ENCODE measurements at regions not wholly inside any gene's neighbourhood (a gene's known extent, or its start where the extent isn't known, plus 50 kb on each side); places are given as distances from the start of the nearest gene placed in this dataset.

- no peak overlapping the region for H3K27ac ChIP-seq (ENCODE audit: low read length)
- DNase-seq (ENCODE audit: low read depth, low spot score): no peak
- no peak overlapping the region for H3K4me3 ChIP-seq (ENCODE audit: low read length)
- H3K36me3 ChIP-seq (ENCODE audit: control insufficient read depth, insufficient read depth, low read length): no peaks in the 10 kb centered on the region
- no peaks in the 10 kb centered on the region for H3K4me1 ChIP-seq (ENCODE audit: control insufficient read depth, insufficient read depth, low read length)
- H3K9me3 ChIP-seq (ENCODE audit: control insufficient read depth, insufficient read depth, low read length): no peaks in the 10 kb centered on the region
- H3K27me3 ChIP-seq (ENCODE audit: control insufficient read depth, insufficient read depth, low read length): no peaks in the 10 kb centered on the region
Observed at GRCh38 chr2:118791483-118791882, 56.0 kb downstream of the EN1 start.

DNA sequence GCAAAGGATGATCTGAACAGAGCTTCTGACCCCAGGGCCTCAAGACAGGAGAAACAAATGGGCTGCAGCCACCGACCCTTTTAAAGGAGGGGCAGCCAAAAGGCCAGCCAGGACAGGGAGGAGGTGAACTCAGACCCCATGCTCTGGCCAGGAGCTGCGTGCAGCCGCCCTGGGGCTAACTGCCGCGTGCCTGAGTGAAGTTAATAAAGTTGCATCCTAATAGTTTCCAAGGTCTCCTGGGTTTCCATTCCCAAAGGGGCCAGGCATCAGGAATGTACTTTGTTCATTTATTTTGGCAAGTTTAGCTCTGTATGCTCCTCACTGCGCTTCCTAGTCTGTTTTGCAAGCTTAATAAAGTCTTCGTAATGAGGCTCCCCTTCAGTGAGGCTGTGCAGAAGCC lies 60.7 kb downstream of the EN1 start:
- H3K4me3 ChIP-seq (ENCODE audit: low read length): no peak overlapping the region
- no peaks in the 10 kb centered on the region for H3K36me3 ChIP-seq (ENCODE audit: control insufficient read depth, insufficient read depth, low read length)
- no peak overlapping the region for H3K27ac ChIP-seq (ENCODE audit: low read length)
- no peak for DNase-seq (ENCODE audit: low read depth, low spot score)
- H3K4me1 ChIP-seq (ENCODE audit: control insufficient read depth, insufficient read depth, low read length): no peaks in the 10 kb centered on the region
- no peaks in the 10 kb centered on the region for H3K9me3 ChIP-seq (ENCODE audit: control insufficient read depth, insufficient read depth, low read length)
- no CpG with 5 or more reads among the region's 7 CpGs for WGBS (ENCODE audit: insufficient coverage, insufficient read length)
- no peaks in the 10 kb centered on the region for H3K27me3 ChIP-seq (ENCODE audit: control insufficient read depth, insufficient read depth, low read length)

DNA sequence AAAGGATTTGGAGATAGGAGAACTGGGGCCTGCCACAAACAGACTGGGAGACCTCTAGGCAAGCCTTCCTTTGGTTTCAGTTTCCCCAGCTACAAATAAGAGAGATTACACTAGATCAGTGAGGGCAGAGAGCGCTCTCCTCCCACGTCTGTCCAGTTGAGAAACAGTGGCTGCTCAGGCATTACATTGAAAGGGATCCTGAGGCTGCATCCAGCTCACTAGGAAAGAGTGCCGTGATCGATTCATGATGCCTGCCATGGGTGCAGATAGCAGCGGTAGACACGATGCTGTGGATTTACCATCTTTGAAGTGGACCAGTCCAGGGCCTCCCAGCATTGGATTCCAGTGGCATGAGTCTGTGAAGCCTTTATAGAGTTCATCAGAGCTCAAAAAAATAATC lies 62.6 kb downstream of the EN1 start:
- no peak for DNase-seq (ENCODE audit: low read depth, low spot score)
- WGBS (ENCODE audit: insufficient coverage, insufficient read length): no CpG with 5 or more reads among the region's 6 CpGs

DNA sequence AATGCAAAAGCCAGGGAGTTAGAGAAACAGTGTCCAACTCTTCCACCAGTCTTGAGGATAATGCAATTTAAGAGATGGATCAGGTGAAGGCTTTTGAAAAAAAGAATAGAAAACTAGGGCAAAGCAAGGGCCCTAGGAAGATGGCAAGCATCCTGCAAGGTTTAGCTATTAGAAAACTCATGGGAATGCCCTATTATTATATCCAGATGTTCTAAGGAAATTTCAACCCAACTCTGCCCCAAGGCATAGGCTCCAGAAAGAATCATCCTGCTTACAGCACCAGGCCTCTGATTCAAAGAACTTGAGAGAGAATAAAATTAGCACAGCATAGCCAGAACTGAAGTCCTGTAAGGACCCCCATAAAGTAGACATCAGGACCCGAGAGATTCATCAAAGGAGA lies 68.1 kb downstream of the EN1 start:
- WGBS (ENCODE audit: insufficient coverage, insufficient read length): no CpG with 5 or more reads among the region's 1 CpG
- H3K27ac ChIP-seq (ENCODE audit: low read length): no peak overlapping the region

More for the DNA sequence above, 62.6 kb downstream of the EN1 start:
- H3K27ac ChIP-seq (ENCODE audit: low read length): no peak overlapping the region
- H3K27me3 ChIP-seq (ENCODE audit: control insufficient read depth, insufficient read depth, low read length): no peaks in the 10 kb centered on the region
- no peak overlapping the region for H3K4me3 ChIP-seq (ENCODE audit: low read length)
- no peaks in the 10 kb centered on the region for H3K4me1 ChIP-seq (ENCODE audit: control insufficient read depth, insufficient read depth, low read length)
- H3K9me3 ChIP-seq (ENCODE audit: control insufficient read depth, insufficient read depth, low read length): no peaks in the 10 kb centered on the region
- no peaks in the 10 kb centered on the region for H3K36me3 ChIP-seq (ENCODE audit: control insufficient read depth, insufficient read depth, low read length)

GRCh38 chr2:118774458-118775133 lies 72.9 kb downstream of the EN1 start:
- DNase-seq (ENCODE audit: low read depth, low spot score): peak; percentile 33
- H3K4me3 ChIP-seq (ENCODE audit: low read length): peak overlapping the region; percentile 45; the same call in 1 of the 2 replicates
- no CpG with 5 or more reads among the region's 45 CpGs for WGBS (ENCODE audit: insufficient coverage, insufficient read length)

More for the DNA sequence above, 68.1 kb downstream of the EN1 start:
- no peaks in the 10 kb centered on the region for H3K9me3 ChIP-seq (ENCODE audit: control insufficient read depth, insufficient read depth, low read length)
- no peaks in the 10 kb centered on the region for H3K36me3 ChIP-seq (ENCODE audit: control insufficient read depth, insufficient read depth, low read length)
- no peak overlapping the region for H3K4me3 ChIP-seq (ENCODE audit: low read length)
- H3K27me3 ChIP-seq (ENCODE audit: control insufficient read depth, insufficient read depth, low read length): peaks cover 2% of the 10 kb centered on the region
- no peak for DNase-seq (ENCODE audit: low read depth, low spot score)
- H3K4me1 ChIP-seq (ENCODE audit: control insufficient read depth, insufficient read depth, low read length): no peaks in the 10 kb centered on the region

GRCh38 chr2:118773826-118774225 lies 73.6 kb downstream of the EN1 start:
- Histone ChIP-seq H3K4me1 (ENCODE audit: control insufficient read depth, insufficient read depth, low read length) (no peaks in the 10 kb centered on the region), H3K4me3 (ENCODE audit: low read length) (no peak overlapping the region), H3K36me3 (ENCODE audit: control insufficient read depth, insufficient read depth, low read length) (no peaks in the 10 kb centered on the region), H3K27me3 (ENCODE audit: control insufficient read depth, insufficient read depth, low read length) (peaks cover 5% of the 10 kb centered on the region), H3K9me3 (ENCODE audit: control insufficient read depth, insufficient read depth, low read length) (no peaks in the 10 kb centered on the region), H3K27ac (ENCODE audit: low read length) (no peak overlapping the region)
- no CpG with 5 or more reads among the region's 7 CpGs for WGBS (ENCODE audit: insufficient coverage, insufficient read length)
- no peak for DNase-seq (ENCODE audit: low read depth, low spot score)

More at GRCh38 chr2:118774458-118775133, 72.9 kb downstream of the EN1 start:
- peaks cover 5% of the 10 kb centered on the region for H3K27me3 ChIP-seq (ENCODE audit: control insufficient read depth, insufficient read depth, low read length)
- no peak overlapping the region for H3K27ac ChIP-seq (ENCODE audit: low read length)
- H3K4me1 ChIP-seq (ENCODE audit: control insufficient read depth, insufficient read depth, low read length): no peaks in the 10 kb centered on the region
- H3K9me3 ChIP-seq (ENCODE audit: control insufficient read depth, insufficient read depth, low read length): no peaks in the 10 kb centered on the region
- no peaks in the 10 kb centered on the region for H3K36me3 ChIP-seq (ENCODE audit: control insufficient read depth, insufficient read depth, low read length)

DNA sequence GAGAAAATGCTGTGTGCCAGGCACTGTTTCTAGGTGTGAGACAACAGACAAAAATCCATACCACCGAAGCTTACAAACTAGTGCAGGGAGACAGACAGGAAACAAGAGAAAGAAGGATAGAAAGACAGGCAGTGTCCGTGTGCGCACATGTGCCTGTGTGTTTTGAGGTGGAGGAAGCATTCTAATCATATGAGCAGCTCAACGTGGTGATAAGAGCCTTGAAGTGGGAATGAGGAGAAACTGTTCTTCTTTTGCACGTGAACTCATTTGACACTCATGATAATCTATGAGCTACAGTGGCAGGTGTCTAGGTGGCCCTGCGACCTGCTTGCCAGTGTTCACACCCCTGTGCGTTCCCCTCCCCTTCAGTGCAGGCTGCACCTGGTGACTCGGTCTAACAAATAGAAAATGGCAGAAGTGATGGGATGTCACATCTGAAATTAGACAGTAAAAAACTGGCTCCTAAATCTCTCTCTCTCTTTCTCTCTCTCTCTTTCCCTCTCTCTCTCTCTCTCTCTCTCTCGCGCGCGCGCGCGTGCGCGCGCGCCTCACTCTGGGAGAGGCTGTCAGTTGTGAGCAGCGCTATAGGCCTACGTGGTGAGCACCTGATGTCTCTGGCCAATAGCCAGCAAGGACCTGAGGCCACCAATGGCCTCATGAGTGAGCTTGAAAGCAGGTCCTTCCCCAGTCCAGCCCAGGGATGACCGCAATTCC lies 74.8 kb downstream of the EN1 start:
- DNase-seq (ENCODE audit: low read depth, low spot score): no peak
- no peak overlapping the region for H3K4me3 ChIP-seq (ENCODE audit: low read length)
- WGBS (ENCODE audit: insufficient coverage, insufficient read length): no CpG with 5 or more reads among the region's 22 CpGs

GRCh38 chr2:118769707-118770400 lies 77.6 kb downstream of the EN1 start:
- DNase-seq (ENCODE audit: low read depth, low spot score): no peak
- H3K27me3 ChIP-seq (ENCODE audit: control insufficient read depth, insufficient read depth, low read length): peaks cover 3% of the 10 kb centered on the region; the same call in 1 of the 2 replicates
- H3K9me3 ChIP-seq (ENCODE audit: control insufficient read depth, insufficient read depth, low read length): no peaks in the 10 kb centered on the region
- H3K4me3 ChIP-seq (ENCODE audit: low read length): no peak overlapping the region
- no peaks in the 10 kb centered on the region for H3K36me3 ChIP-seq (ENCODE audit: control insufficient read depth, insufficient read depth, low read length)
- H3K27ac ChIP-seq (ENCODE audit: low read length): no peak overlapping the region
- no CpG with 5 or more reads among the region's 6 CpGs for WGBS (ENCODE audit: insufficient coverage, insufficient read length)
- H3K4me1 ChIP-seq (ENCODE audit: control insufficient read depth, insufficient read depth, low read length): no peaks in the 10 kb centered on the region

More for the DNA sequence above, 74.8 kb downstream of the EN1 start:
- Histone ChIP-seq H3K36me3 (ENCODE audit: control insufficient read depth, insufficient read depth, low read length) (no peaks in the 10 kb centered on the region), H3K4me1 (ENCODE audit: control insufficient read depth, insufficient read depth, low read length) (no peaks in the 10 kb centered on the region), H3K9me3 (ENCODE audit: control insufficient read depth, insufficient read depth, low read length) (no peaks in the 10 kb centered on the region), H3K27me3 (ENCODE audit: control insufficient read depth, insufficient read depth, low read length) (peaks cover 5% of the 10 kb centered on the region; the same call in 1 of the 2 replicates), H3K27ac (ENCODE audit: low read length) (no peak overlapping the region)

GRCh38 chr2:118766871-118767270 lies 80.6 kb downstream of the EN1 start:
- WGBS (ENCODE audit: insufficient coverage, insufficient read length): no CpG with 5 or more reads among the region's 6 CpGs
- H3K27ac ChIP-seq (ENCODE audit: low read length): no peak overlapping the region
- H3K27me3 ChIP-seq (ENCODE audit: control insufficient read depth, insufficient read depth, low read length): no peaks in the 10 kb centered on the region
- no peaks in the 10 kb centered on the region for H3K36me3 ChIP-seq (ENCODE audit: control insufficient read depth, insufficient read depth, low read length)
- no peak for DNase-seq (ENCODE audit: low read depth, low spot score)
- no peaks in the 10 kb centered on the region for H3K9me3 ChIP-seq (ENCODE audit: control insufficient read depth, insufficient read depth, low read length)
- no peak overlapping the region for H3K4me3 ChIP-seq (ENCODE audit: low read length)
- no peaks in the 10 kb centered on the region for H3K4me1 ChIP-seq (ENCODE audit: control insufficient read depth, insufficient read depth, low read length)

DNA sequence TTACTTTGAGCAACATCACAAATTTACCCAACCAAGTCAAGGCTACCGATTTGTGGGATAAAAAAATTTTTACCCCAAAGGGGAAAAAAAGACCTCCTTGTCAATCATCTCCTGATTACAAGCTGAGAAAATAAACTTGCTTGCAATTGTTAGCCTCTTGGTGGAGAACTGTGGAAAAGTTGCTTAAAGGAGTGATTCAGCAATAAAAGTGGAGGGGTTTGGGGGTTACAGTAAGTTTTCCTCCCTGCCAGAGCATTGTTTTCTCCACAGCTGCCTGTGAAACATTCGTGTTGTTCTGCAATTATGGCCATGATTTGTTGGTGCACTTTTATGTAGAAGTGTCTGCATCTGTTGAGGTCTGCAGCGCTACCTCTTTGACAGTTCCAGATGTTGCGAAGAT lies 82.6 kb downstream of the EN1 start:
- WGBS (ENCODE audit: insufficient coverage, insufficient read length): no CpG with 5 or more reads among the region's 4 CpGs
- no peak for DNase-seq (ENCODE audit: low read depth, low spot score)

More for the DNA sequence above, 82.6 kb downstream of the EN1 start:
- no peaks in the 10 kb centered on the region for H3K36me3 ChIP-seq (ENCODE audit: control insufficient read depth, insufficient read depth, low read length)
- no peaks in the 10 kb centered on the region for H3K4me1 ChIP-seq (ENCODE audit: control insufficient read depth, insufficient read depth, low read length)
- no peak overlapping the region for H3K27ac ChIP-seq (ENCODE audit: low read length)
- H3K27me3 ChIP-seq (ENCODE audit: control insufficient read depth, insufficient read depth, low read length): no peaks in the 10 kb centered on the region
- H3K9me3 ChIP-seq (ENCODE audit: control insufficient read depth, insufficient read depth, low read length): no peaks in the 10 kb centered on the region
- no peak overlapping the region for H3K4me3 ChIP-seq (ENCODE audit: low read length)
